CD14-positive monocyte (primary cell): ENCODE measurements at regions not wholly inside any gene's neighbourhood (a gene's known extent, or its start where the extent isn't known, plus 50 kb on each side); places are given as distances from the start of the nearest gene placed in this dataset.

Experiments
- DNase-seq, 3 donors: peaks; one replicate each; pipeline ENCODE4 v3.0.0-alpha.2; 2011 to 2022
- H2AFZ ChIP-seq: 2 replicates; pipeline ENCODE4 v1.6.0; 2012; ENCODE audit warnings: mild to moderate bottlenecking, low read depth, low read length, inconsistent platforms; ENCODE audit not compliant: insufficient read depth, poor library complexity, severe bottlenecking
- H3K27ac ChIP-seq, 2 donors: 1 replicate in 1 of 2; 2 replicates in 1 of 2; pipeline ENCODE4 v1.5.1; 2012 to 2013; ENCODE audit warnings: low read length in 2 of 2, control low read depth in 1 of 2, inconsistent platforms in 1 of 2, low read depth in 1 of 2, mild to moderate bottlenecking in 1 of 2
- H3K27me3 ChIP-seq, 2 donors: one replicate each; pipeline versions ENCODE4 v1.6.0 to v1.6.1; 2011 to 2013; ENCODE audit warnings: low read length in 2 of 2; ENCODE audit not compliant: control insufficient read depth in 2 of 2, insufficient read depth in 2 of 2
- H3K36me3 ChIP-seq, 2 donors: replicated peaks in 1 of 2; 1 replicate in 1 of 2; 2 replicates in 1 of 2; pipeline versions ENCODE4 v1.5.1 to v1.6.1; 2012 to 2013; ENCODE audit warnings: low read length in 2 of 2, control low read depth in 1 of 2, inconsistent platforms in 1 of 2, mild to moderate bottlenecking in 1 of 2; ENCODE audit not compliant: insufficient read depth in 2 of 2, control insufficient read depth in 1 of 2
- H3K4me1 ChIP-seq, 2 donors: 1 replicate in 1 of 2; 2 replicates in 1 of 2; pipeline versions ENCODE4 v1.5.1 to v1.6.1; 2012 to 2013; ENCODE audit warnings: low read length in 2 of 2, control low read depth in 1 of 2, inconsistent platforms in 1 of 2, mild to moderate bottlenecking in 1 of 2, moderate library complexity in 1 of 2; ENCODE audit not compliant: insufficient read depth in 2 of 2, control insufficient read depth in 1 of 2
- H3K4me2 ChIP-seq: replicated peaks from 2 replicates; pipeline ENCODE3; 2012; ENCODE audit warnings: low read length, moderate library complexity, mild to moderate bottlenecking; ENCODE audit not compliant: poor library complexity, severe bottlenecking; ENCODE audit errors: extremely low read depth
- H3K4me3 ChIP-seq, 3 experiments: fragments of 200-600 bp in 1 of 3; sonication (generic) in 1 of 3; replicated peaks in 1 of 3; 1 replicate in 2 of 3; 2 replicates in 1 of 3; pipeline ENCODE4 v1.5.1; 2011 to 2013; ENCODE audit warnings: low read length in 3 of 3, mild to moderate bottlenecking in 3 of 3, control low read depth in 2 of 3, low read depth in 2 of 3, inconsistent platforms in 1 of 3, moderate library complexity in 1 of 3
- H3K79me2 ChIP-seq: 2 replicates; pipeline ENCODE4 v1.6.0; 2012; ENCODE audit warnings: mild to moderate bottlenecking, control low read depth, inconsistent platforms, low read length, moderate library complexity; ENCODE audit not compliant: insufficient read depth
- H3K9ac ChIP-seq: 2 replicates; pipeline ENCODE4 v1.6.0; 2017; ENCODE audit warnings: low read length, mild to moderate bottlenecking; ENCODE audit not compliant: insufficient read depth, poor library complexity, severe bottlenecking
- H3K9me3 ChIP-seq, 2 donors: replicated peaks in 1 of 2; 1 replicate in 1 of 2; 2 replicates in 1 of 2; pipeline versions ENCODE4 v1.5.1 to v1.6.1; 2012 to 2013; ENCODE audit warnings: low read length in 2 of 2, control low read depth in 1 of 2; ENCODE audit not compliant: control insufficient read depth in 1 of 2, insufficient read depth in 1 of 2
- H4K20me1 ChIP-seq: 2 replicates; pipeline ENCODE4 v1.6.0; 2012; ENCODE audit warnings: mild to moderate bottlenecking, low read length, control low read depth, moderate library complexity; ENCODE audit not compliant: insufficient read depth
- H3K27ac Mint-ChIP-seq, 7 donors: one replicate each; pipeline ENCODE4 v1.8.0; 2020; ENCODE audit warnings: mild to moderate bottlenecking in 7 of 7, mixed read lengths in 7 of 7, moderate library complexity in 6 of 7, inconsistent platforms in 2 of 7
- H3K27me3 Mint-ChIP-seq, 3 donors: one replicate each; pipeline ENCODE4 v1.8.0; 2021 to 2022; ENCODE audit warnings: low read depth in 3 of 3, mild to moderate bottlenecking in 3 of 3, mixed read lengths in 3 of 3, moderate library complexity in 3 of 3, inconsistent platforms in 1 of 3
- H3K36me3 Mint-ChIP-seq, 2 donors: one replicate each; pipeline ENCODE4 v1.8.0; 2020; ENCODE audit warnings: mixed read lengths in 2 of 2, inconsistent platforms in 1 of 2, mild to moderate bottlenecking in 1 of 2
- H3K4me1 Mint-ChIP-seq: one replicate; pipeline ENCODE4 v1.8.0; 2020; ENCODE audit warnings: mild to moderate bottlenecking, mixed read lengths
- H3K4me3 Mint-ChIP-seq, 2 donors: one replicate each; pipeline ENCODE4 v1.8.0; 2020; ENCODE audit warnings: mild to moderate bottlenecking in 2 of 2, mixed read lengths in 2 of 2, moderate library complexity in 1 of 2
- H3K9me3 Mint-ChIP-seq, 7 donors: one replicate each; pipeline ENCODE4 v1.8.0; 2020 to 2022; ENCODE audit warnings: mixed read lengths in 7 of 7, mild to moderate bottlenecking in 6 of 7, moderate library complexity in 6 of 7, inconsistent platforms in 2 of 7
- WGBS: methylation state at CpG from one replicate; pipeline ENCODE4 v1.1.5; 2013; ENCODE audit warnings: missing lambda C conversion rate; ENCODE audit not compliant: insufficient coverage; 5-methylcytosine and 5-hydroxymethylcytosine counted together
- intact Hi-C, 2 donors: fragments of 100-400 bp; cut with micrococcal nuclease; formaldehyde crosslinking; loops; one replicate each; pipeline versions ENCODE4 v1.15.0 to v1.15.1; 2023
- TF ChIP-seq, protein P1 (sequence below): fragments of 200-600 bp; IDR thresholded peaks from one replicate; pipeline ENCODE4 v1.8.0; 2022; ENCODE audit warnings: antibody characterized with exemption, mild to moderate bottlenecking

- no peaks in the 10 kb centered on the region for H3K79me2 ChIP-seq
- no CpG with 5 or more reads among the region's 1 CpG for WGBS
- no peaks in the 10 kb centered on the region for H3K4me1 ChIP-seq
- no peak for DNase-seq
- peaks cover 0 to 2% of the 10 kb centered on the region in 2 donors for H3K9me3 ChIP-seq
- Mint-ChIP-seq H3K4me1 (no peaks in the 10 kb centered on the region), H3K27ac (peak overlapping the region in 1 of 7 donors; percentile 16), H3K36me3 (no peaks in the 10 kb centered on the region), H3K27me3 (no peaks in the 10 kb centered on the region), H3K4me3 (no peak overlapping the region), H3K9me3 (peaks cover 0 to 7% (median 5%) of the 10 kb centered on the region in 7 donors)
- H3K27ac ChIP-seq, result no peak overlapping the region
- no peaks in the 10 kb centered on the region for H3K27me3 ChIP-seq
- H2AFZ ChIP-seq, result no peak overlapping the region
- no peak overlapping the region for H3K4me3 ChIP-seq
- H3K36me3 ChIP-seq, result no peaks in the 10 kb centered on the region
- no peak overlapping the region for H3K4me2 ChIP-seq
- no peak overlapping the region for H3K9ac ChIP-seq
- TF ChIP-seq, protein P1, sequence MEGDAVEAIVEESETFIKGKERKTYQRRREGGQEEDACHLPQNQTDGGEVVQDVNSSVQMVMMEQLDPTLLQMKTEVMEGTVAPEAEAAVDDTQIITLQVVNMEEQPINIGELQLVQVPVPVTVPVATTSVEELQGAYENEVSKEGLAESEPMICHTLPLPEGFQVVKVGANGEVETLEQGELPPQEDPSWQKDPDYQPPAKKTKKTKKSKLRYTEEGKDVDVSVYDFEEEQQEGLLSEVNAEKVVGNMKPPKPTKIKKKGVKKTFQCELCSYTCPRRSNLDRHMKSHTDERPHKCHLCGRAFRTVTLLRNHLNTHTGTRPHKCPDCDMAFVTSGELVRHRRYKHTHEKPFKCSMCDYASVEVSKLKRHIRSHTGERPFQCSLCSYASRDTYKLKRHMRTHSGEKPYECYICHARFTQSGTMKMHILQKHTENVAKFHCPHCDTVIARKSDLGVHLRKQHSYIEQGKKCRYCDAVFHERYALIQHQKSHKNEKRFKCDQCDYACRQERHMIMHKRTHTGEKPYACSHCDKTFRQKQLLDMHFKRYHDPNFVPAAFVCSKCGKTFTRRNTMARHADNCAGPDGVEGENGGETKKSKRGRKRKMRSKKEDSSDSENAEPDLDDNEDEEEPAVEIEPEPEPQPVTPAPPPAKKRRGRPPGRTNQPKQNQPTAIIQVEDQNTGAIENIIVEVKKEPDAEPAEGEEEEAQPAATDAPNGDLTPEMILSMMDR, result no peak
- H4K20me1 ChIP-seq, result no peaks in the 10 kb centered on the region
- intact Hi-C loops, result no loop called here
Observed at GRCh38 chr5:67793418-67793817, 422.1 kb upstream of the PIK3R1 start.

DNA sequence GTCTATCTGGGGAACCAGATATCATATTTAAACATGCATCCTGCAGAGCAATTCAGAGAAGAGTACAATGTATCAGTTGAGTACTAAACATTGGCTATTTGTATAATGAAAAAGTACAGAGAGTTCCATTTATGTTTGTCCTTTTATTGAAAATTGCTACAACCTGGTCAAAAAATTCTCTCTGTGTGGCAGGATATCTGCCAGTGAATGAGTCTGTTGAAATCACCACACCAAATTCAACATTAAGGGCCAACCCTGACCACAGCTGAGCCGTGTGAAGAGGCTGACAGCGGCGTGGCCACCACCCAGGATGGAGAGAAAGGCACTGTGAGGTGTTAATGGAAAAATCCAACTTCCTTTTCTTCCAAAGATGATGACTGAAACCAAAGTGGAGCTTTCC, 422.7 kb upstream of the PIK3R1 start:
- Mint-ChIP-seq H3K36me3 (no peaks in the 10 kb centered on the region), H3K27ac (no peak overlapping the region), H3K4me1 (no peaks in the 10 kb centered on the region), H3K9me3 (peaks cover 0 to 6% (median 3%) of the 10 kb centered on the region in 7 donors), H3K4me3 (no peak overlapping the region), H3K27me3 (no peaks in the 10 kb centered on the region)
- H3K4me1 ChIP-seq, result no peaks in the 10 kb centered on the region
- no peaks in the 10 kb centered on the region for H3K9me3 ChIP-seq
- H3K9ac ChIP-seq, result no peak overlapping the region
- DNase-seq, result no peak
- H3K27ac ChIP-seq, result no peak overlapping the region
- WGBS, result no CpG with 5 or more reads among the region's 3 CpGs
- no peak overlapping the region for H3K4me3 ChIP-seq
- no peak overlapping the region for H2AFZ ChIP-seq
- no peaks in the 10 kb centered on the region for H3K79me2 ChIP-seq
- no peaks in the 10 kb centered on the region for H3K36me3 ChIP-seq
- H3K4me2 ChIP-seq, result no peak overlapping the region
- H3K27me3 ChIP-seq, result no peaks in the 10 kb centered on the region
- no peaks in the 10 kb centered on the region for H4K20me1 ChIP-seq
- TF ChIP-seq, protein P1, result no peak
- intact Hi-C loops, result no loop called here
